ENCODE measurements at regions not wholly inside any gene's neighbourhood (a gene's known extent, or its start where the extent isn't known, plus 50 kb on each side); places are given as distances from the start of the nearest gene placed in this dataset.
"Not testable (repeated sequence)": the region's sequence is repeated elsewhere in the genome, so short reads cannot be mapped to it uniquely, and the experiment has no call there.

DNA sequence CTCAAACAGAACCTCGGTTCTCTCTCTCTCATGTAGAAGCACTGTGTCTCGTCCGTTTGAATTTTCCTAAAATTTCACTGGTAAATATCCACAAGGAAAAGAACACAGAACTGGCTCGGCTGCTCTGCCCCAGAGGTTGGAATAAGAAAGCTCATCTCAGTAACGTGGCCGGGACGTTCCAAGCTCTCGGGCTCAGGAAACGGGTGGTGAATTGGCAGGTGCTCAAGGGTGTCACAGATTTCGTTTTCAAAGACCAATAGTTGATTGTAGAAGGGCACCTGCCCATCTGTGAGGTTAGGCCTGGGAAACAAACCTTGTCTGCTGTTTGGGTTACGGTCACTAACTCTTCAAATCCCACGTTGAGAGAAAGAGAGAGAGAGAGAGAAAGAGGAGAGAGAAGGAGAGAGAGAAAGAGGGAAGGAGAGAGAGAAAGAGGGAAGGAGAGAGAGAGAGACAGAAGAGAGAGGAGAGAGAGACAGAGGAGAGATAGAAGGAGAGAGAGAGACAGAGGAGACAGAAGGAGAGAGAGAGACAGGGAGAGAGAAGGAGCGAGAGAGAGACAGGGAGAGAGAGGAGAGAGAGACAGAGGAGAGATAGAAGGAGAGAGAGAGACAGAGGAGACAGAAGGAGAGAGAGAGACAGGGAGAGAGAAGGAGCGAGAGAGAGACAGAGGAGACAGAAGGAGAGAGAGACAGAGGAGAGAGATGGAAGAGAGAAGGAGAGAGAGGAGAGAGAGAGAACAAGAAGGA is 106.6 kb downstream of the CRLF2 start:
- no peak overlapping the region for H3K27ac ChIP-seq
- TF ChIP-seq POLR2AphosphoS5 (IDR thresholded peaks at IDR 0.05) (no peak), EP300 (IDR thresholded peaks at IDR 0.05; ENCODE audit: low read depth) (no peak), POLR2A (IDR thresholded peaks at IDR 0.05) (no peak)
- TF ChIP-seq, protein P1, sequence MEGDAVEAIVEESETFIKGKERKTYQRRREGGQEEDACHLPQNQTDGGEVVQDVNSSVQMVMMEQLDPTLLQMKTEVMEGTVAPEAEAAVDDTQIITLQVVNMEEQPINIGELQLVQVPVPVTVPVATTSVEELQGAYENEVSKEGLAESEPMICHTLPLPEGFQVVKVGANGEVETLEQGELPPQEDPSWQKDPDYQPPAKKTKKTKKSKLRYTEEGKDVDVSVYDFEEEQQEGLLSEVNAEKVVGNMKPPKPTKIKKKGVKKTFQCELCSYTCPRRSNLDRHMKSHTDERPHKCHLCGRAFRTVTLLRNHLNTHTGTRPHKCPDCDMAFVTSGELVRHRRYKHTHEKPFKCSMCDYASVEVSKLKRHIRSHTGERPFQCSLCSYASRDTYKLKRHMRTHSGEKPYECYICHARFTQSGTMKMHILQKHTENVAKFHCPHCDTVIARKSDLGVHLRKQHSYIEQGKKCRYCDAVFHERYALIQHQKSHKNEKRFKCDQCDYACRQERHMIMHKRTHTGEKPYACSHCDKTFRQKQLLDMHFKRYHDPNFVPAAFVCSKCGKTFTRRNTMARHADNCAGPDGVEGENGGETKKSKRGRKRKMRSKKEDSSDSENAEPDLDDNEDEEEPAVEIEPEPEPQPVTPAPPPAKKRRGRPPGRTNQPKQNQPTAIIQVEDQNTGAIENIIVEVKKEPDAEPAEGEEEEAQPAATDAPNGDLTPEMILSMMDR (IDR thresholded peaks at IDR 0.05) = no peak
- peaks cover 3% of the 10 kb centered on the region for H3K27me3 ChIP-seq
- no peaks in the 10 kb centered on the region for H3K4me1 ChIP-seq
- H3K36me3 ChIP-seq = no peaks in the 10 kb centered on the region
- in situ Hi-C loops (cut with MboI; ENCODE audit: low pct_ligation_motif_present in 1 of 4, low pct_unique_long_range_greater_than_20kb in 1 of 4, low sequenced_read_pairs in 3 of 4) = no loop called here
- no peak overlapping the region for H3K4me3 ChIP-seq
- no peak for DNase-seq
- WGBS, 2 donors (ENCODE audit: low coverage in 1 of 2) = 46 to 61% methylated on average over 12 to 14 of the region's 14 CpGs
- no peaks in the 10 kb centered on the region for H3K9me3 ChIP-seq
- intact Hi-C loops (cut with DNase I; ENCODE audit: low total_unique reads) = no loop called here

DNA sequence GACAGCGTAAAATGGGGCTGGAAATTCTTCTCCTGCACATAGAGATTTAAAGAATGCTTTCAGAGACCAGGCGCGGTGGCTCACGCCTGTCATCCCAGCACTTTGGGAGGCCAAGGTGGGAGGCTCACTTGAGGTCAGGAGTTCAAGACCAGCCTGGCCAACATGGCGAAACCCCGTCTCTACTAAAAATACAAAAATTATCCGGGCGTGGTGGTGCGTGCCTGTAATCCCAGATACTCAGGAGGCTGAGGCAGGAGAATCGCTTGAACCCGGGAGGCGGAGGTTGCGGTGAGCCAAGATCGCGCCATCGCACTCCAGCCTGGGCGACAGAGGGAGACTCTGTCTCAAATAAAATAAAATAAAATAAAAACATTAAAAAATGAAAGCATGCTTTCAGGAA is 107.4 kb downstream of the CRLF2 start:
- DNase-seq; intact Hi-C loops (cut with DNase I; ENCODE audit: low total_unique reads); H3K36me3 ChIP-seq; H3K27ac ChIP-seq; H3K4me3 ChIP-seq; H3K4me1 ChIP-seq; in situ Hi-C loops (cut with MboI; ENCODE audit: low pct_ligation_motif_present in 1 of 4, low pct_unique_long_range_greater_than_20kb in 1 of 4, low sequenced_read_pairs in 3 of 4); H3K27me3 ChIP-seq; H3K9me3 ChIP-seq: not testable (repeated sequence)
- 93 to 95% methylated on average over 4 to 17 of the region's 17 CpGs for WGBS, 2 donors (ENCODE audit: low coverage in 1 of 2)

DNA sequence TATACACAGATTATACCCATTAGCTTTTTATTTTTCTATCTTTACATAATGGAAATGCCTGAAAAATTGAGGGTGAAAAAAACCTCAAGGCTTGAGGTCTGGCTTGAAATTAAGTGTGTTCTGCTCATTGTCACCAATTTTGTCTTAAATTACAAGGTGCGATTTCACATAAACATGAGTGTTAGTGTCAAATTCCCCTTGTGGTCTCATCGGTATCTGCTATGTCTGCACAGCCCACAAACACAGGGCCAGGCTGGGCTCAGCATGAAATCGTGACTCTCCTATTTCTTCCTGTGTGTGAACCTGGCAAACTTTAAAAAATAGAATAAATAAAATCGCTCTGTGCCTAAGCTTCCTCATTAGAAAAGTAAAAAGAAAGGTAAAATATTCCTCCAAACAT is 109.1 kb downstream of the CRLF2 start:
- Histone ChIP-seq H3K27ac (no peak overlapping the region), H3K4me3 (no peak overlapping the region), H3K4me1 (no peaks in the 10 kb centered on the region), H3K27me3 (no peaks in the 10 kb centered on the region), H3K9me3 (no peaks in the 10 kb centered on the region), H3K36me3 (no peaks in the 10 kb centered on the region)
- TF ChIP-seq, protein P1 (IDR thresholded peaks at IDR 0.05) = no peak
- TF ChIP-seq POLR2A (IDR thresholded peaks at IDR 0.05) = no peak
- no peak for TF ChIP-seq POLR2AphosphoS5 (IDR thresholded peaks at IDR 0.05)
- TF ChIP-seq EP300 (IDR thresholded peaks at IDR 0.05; ENCODE audit: low read depth) = no peak
- no peak for DNase-seq
- in situ Hi-C loops (cut with MboI; ENCODE audit: low pct_ligation_motif_present in 1 of 4, low pct_unique_long_range_greater_than_20kb in 1 of 4, low sequenced_read_pairs in 3 of 4) (no loop called here), intact Hi-C loops (cut with DNase I; ENCODE audit: low total_unique reads) (no loop called here)
- WGBS, 2 donors (ENCODE audit: low coverage in 1 of 2) = 63% methylated on average over 3 to 4 of the region's 4 CpGs

DNA sequence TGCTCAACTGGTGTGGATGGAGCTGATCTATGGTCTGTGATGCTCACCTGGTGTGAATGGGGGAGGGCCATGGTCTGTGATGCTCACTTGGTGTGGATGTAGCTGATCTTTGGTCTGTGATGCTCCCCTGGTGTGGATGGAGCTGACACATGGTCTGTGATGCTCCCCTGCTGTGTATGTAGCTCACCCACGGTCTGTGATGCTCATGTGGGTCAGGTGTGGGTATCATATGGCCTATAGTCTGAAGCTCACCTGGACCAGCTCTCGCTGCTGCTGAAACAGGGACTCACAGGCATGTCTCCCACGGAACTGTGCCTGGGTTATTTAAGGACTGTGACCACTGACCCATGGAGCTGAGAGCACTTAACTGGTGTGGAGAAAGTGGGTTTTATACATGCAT is 109.7 kb downstream of the CRLF2 start:
- no peaks in the 10 kb centered on the region for H3K36me3 ChIP-seq
- 38 to 67% methylated on average over 1 to 3 of the region's 3 CpGs for WGBS, 2 donors (ENCODE audit: low coverage in 1 of 2)
- no peaks in the 10 kb centered on the region for H3K4me1 ChIP-seq
- H3K27ac ChIP-seq = no peak overlapping the region
- TF ChIP-seq POLR2A (IDR thresholded peaks at IDR 0.05) = no peak
- TF ChIP-seq POLR2AphosphoS5 (IDR thresholded peaks at IDR 0.05) = no peak
- TF ChIP-seq EP300 (IDR thresholded peaks at IDR 0.05; ENCODE audit: low read depth) = no peak
- TF ChIP-seq, protein P1 (IDR thresholded peaks at IDR 0.05) = no peak
- no peak for DNase-seq
- intact Hi-C loops (cut with DNase I; ENCODE audit: low total_unique reads) = no loop called here
- H3K4me3 ChIP-seq = no peak overlapping the region
- H3K9me3 ChIP-seq = peaks cover under 1 to 4% of the 10 kb centered on the region in 2 donors
- in situ Hi-C loops (cut with MboI; ENCODE audit: low pct_ligation_motif_present in 1 of 4, low pct_unique_long_range_greater_than_20kb in 1 of 4, low sequenced_read_pairs in 3 of 4) = no loop called here
- H3K27me3 ChIP-seq = no peaks in the 10 kb centered on the region

DNA sequence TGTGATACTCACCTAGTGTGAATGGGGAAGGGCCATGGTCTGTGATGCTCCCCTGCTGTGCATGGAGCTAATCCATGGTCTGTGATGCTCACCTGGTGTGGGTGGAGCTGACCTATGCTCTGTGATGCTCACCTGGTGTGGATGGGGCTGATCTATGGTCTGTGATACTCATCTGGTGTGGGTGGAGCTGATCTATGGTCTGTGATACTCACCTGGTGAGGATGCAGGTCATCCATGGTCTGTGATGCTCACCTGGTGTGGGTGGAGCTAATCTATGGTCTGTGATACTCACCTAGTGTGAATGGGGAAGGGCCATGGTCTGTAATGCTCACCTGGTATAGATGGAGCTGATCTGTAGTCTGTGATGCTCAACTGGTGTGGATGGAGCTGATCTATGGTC is 110.2 kb downstream of the CRLF2 start:
- H3K9me3 ChIP-seq; in situ Hi-C loops (cut with MboI; ENCODE audit: low pct_ligation_motif_present in 1 of 4, low pct_unique_long_range_greater_than_20kb in 1 of 4, low sequenced_read_pairs in 3 of 4); H3K27me3 ChIP-seq; H3K4me3 ChIP-seq; intact Hi-C loops (cut with DNase I; ENCODE audit: low total_unique reads); H3K27ac ChIP-seq; DNase-seq; H3K36me3 ChIP-seq; H3K4me1 ChIP-seq: not testable (repeated sequence)
